ENCODE measurements at regions not wholly inside any gene's neighbourhood (a gene's known extent, or its start where the extent isn't known, plus 50 kb on each side); places are given as distances from the start of the nearest gene placed in this dataset.

DNA sequence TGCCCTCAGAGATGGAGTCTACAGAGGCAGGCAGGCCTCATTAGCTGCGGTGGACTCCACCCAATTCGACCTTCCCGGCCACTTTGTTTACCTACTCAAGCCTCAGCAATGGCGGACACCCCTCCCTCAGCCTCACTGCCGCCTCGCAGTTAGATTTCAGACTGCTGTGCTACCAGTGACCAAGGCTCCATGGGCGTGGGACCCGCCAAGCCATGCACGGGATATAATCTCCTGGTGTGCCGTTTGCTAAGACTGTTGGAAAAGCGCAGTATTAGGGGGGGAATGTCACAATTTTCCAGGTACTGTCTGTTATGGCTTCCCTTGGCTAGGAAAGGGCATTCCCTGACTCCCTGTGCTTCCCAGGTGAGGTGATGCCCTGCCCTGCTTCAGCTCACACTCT lies 252.3 kb downstream of the ARL4A start:
- TF ChIP-seq CTCF (IDR thresholded peaks at IDR 0.05; ENCODE audit: borderline replicate concordance, extremely low read depth, low read length, poor library complexity, severe bottlenecking), result no peak
- TF ChIP-seq EZH2 (IDR thresholded peaks at IDR 0.05; ENCODE audit: borderline replicate concordance, low read depth, low read length, severe bottlenecking), result no peak
- H3K9me3 ChIP-seq (ENCODE audit: insufficient read depth, low read length, severe bottlenecking), result peaks cover 8% of the 10 kb centered on the region
- no peak overlapping the region for H3K9ac ChIP-seq (ENCODE audit: low read depth, low read length)
- H3K27me3 ChIP-seq (ENCODE audit: insufficient read depth, low read length, poor library complexity), result no peaks in the 10 kb centered on the region
- no peaks in the 10 kb centered on the region for H3K36me3 ChIP-seq (ENCODE audit: insufficient read depth, low read length)
- no peaks in the 10 kb centered on the region for H3K4me1 ChIP-seq (ENCODE audit: insufficient read depth, low read length)
- H3K27ac ChIP-seq (ENCODE audit: low read length), result no peak overlapping the region
- no peak overlapping the region for H2AFZ ChIP-seq (ENCODE audit: low read depth, low read length)
- no peaks in the 10 kb centered on the region for H4K20me1 ChIP-seq (ENCODE audit: insufficient read depth, low read length)
- DNase-seq (no peak), ATAC-seq (ENCODE audit: insufficient read depth, low read depth) (no peak)
- no peaks in the 10 kb centered on the region for H3K79me2 ChIP-seq (ENCODE audit: insufficient read depth, low read length)
- H3K4me2 ChIP-seq (ENCODE audit: insufficient read depth, low read length), result no peak overlapping the region
- no peak overlapping the region for H3K4me3 ChIP-seq (ENCODE audit: low read depth in 1 of 2, low read length in 2 of 2)

DNA sequence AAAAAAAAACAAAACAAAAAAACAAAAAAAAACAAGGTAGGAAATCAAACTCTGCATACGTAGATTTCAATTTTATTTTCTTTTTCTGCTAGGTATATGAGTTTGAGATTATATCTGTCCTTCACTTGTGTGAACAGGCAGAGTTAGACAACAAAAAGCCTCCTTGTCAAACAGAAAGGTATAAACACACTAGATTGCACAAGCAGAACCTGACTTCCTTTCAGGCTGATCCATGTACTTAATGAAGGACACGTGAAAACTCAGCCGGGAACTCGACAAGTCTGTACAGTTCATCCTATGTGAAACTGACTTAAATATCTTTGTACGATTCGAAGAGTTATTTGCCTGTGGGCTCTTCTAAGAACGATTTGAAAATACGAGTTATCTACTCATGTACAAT lies 254.1 kb downstream of the ARL4A start:
- ATAC-seq (ENCODE audit: insufficient read depth, low read depth), result no peak
- no peak for DNase-seq
- Histone ChIP-seq H3K27ac (ENCODE audit: low read length) (no peak overlapping the region), H2AFZ (ENCODE audit: low read depth, low read length) (no peak overlapping the region), H4K20me1 (ENCODE audit: insufficient read depth, low read length) (no peaks in the 10 kb centered on the region), H3K9me3 (ENCODE audit: insufficient read depth, low read length, severe bottlenecking) (peaks cover 8% of the 10 kb centered on the region), H3K27me3 (ENCODE audit: insufficient read depth, low read length, poor library complexity) (no peaks in the 10 kb centered on the region), H3K36me3 (ENCODE audit: insufficient read depth, low read length) (no peaks in the 10 kb centered on the region), H3K9ac (ENCODE audit: low read depth, low read length) (no peak overlapping the region), H3K4me1 (ENCODE audit: insufficient read depth, low read length) (no peaks in the 10 kb centered on the region), H3K4me3 (ENCODE audit: low read depth in 1 of 2, low read length in 2 of 2) (no peak overlapping the region), H3K79me2 (ENCODE audit: insufficient read depth, low read length) (no peaks in the 10 kb centered on the region), H3K4me2 (ENCODE audit: insufficient read depth, low read length) (no peak overlapping the region)
- TF ChIP-seq EZH2 (IDR thresholded peaks at IDR 0.05; ENCODE audit: borderline replicate concordance, low read depth, low read length, severe bottlenecking), result no peak
- TF ChIP-seq CTCF (IDR thresholded peaks at IDR 0.05; ENCODE audit: borderline replicate concordance, extremely low read depth, low read length, poor library complexity, severe bottlenecking), result no peak

- DNase-seq, result no peak
- no peak overlapping the region for H3K27ac ChIP-seq (ENCODE audit: low read length)
- no peak overlapping the region for H2AFZ ChIP-seq (ENCODE audit: low read depth, low read length)
- H3K4me2 ChIP-seq (ENCODE audit: insufficient read depth, low read length), result no peak overlapping the region
- no peaks in the 10 kb centered on the region for H3K36me3 ChIP-seq (ENCODE audit: insufficient read depth, low read length)
- H3K27me3 ChIP-seq (ENCODE audit: insufficient read depth, low read length, poor library complexity), result no peaks in the 10 kb centered on the region
- no peak overlapping the region for H3K9ac ChIP-seq (ENCODE audit: low read depth, low read length)
- peaks cover 8% of the 10 kb centered on the region for H3K9me3 ChIP-seq (ENCODE audit: insufficient read depth, low read length, severe bottlenecking)
- no peak for ATAC-seq (ENCODE audit: insufficient read depth, low read depth)
- no peaks in the 10 kb centered on the region for H3K4me1 ChIP-seq (ENCODE audit: insufficient read depth, low read length)
- no peaks in the 10 kb centered on the region for H3K79me2 ChIP-seq (ENCODE audit: insufficient read depth, low read length)
- H4K20me1 ChIP-seq (ENCODE audit: insufficient read depth, low read length), result no peaks in the 10 kb centered on the region
- no peak for TF ChIP-seq EZH2 (IDR thresholded peaks at IDR 0.05; ENCODE audit: borderline replicate concordance, low read depth, low read length, severe bottlenecking)
- TF ChIP-seq CTCF (IDR thresholded peaks at IDR 0.05; ENCODE audit: borderline replicate concordance, extremely low read depth, low read length, poor library complexity, severe bottlenecking), result no peak
- H3K4me3 ChIP-seq (ENCODE audit: low read depth in 1 of 2, low read length in 2 of 2), result no peak overlapping the region
Observed at GRCh38 chr7:12942609-12943008, 255.2 kb downstream of the ARL4A start.

DNA sequence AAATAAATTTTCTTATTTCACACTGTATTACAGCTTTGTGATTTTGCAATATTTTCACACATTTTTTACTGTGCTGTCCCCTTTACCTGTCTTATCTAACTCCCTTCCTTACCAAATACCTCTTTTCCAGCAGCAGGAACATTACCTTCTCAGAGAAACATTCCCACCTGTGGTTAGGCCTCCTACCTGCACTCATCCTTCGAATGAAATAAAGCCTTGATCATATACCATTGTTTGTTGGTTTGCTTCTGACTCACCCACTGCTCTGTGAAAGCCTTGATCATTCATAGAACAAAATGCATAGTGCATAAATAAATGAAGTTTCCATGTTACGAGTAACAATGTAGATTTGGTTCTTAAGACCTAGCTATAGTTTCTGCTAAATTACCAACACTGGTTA lies 256.3 kb downstream of the ARL4A start:
- Histone ChIP-seq H4K20me1 (ENCODE audit: insufficient read depth, low read length) (no peaks in the 10 kb centered on the region), H3K4me3 (ENCODE audit: low read depth in 1 of 2, low read length in 2 of 2) (no peak overlapping the region), H3K36me3 (ENCODE audit: insufficient read depth, low read length) (no peaks in the 10 kb centered on the region), H3K27ac (ENCODE audit: low read length) (no peak overlapping the region), H3K4me2 (ENCODE audit: insufficient read depth, low read length) (no peak overlapping the region), H2AFZ (ENCODE audit: low read depth, low read length) (no peak overlapping the region), H3K9ac (ENCODE audit: low read depth, low read length) (no peak overlapping the region), H3K79me2 (ENCODE audit: insufficient read depth, low read length) (no peaks in the 10 kb centered on the region), H3K27me3 (ENCODE audit: insufficient read depth, low read length, poor library complexity) (no peaks in the 10 kb centered on the region), H3K4me1 (ENCODE audit: insufficient read depth, low read length) (no peaks in the 10 kb centered on the region), H3K9me3 (ENCODE audit: insufficient read depth, low read length, severe bottlenecking) (peaks cover 8% of the 10 kb centered on the region)
- TF ChIP-seq EZH2 (IDR thresholded peaks at IDR 0.05; ENCODE audit: borderline replicate concordance, low read depth, low read length, severe bottlenecking), result no peak
- TF ChIP-seq CTCF (IDR thresholded peaks at IDR 0.05; ENCODE audit: borderline replicate concordance, extremely low read depth, low read length, poor library complexity, severe bottlenecking), result no peak
- no peak for DNase-seq
- ATAC-seq (ENCODE audit: insufficient read depth, low read depth), result no peak

Measured in DND-41 (cell line).